Spleen (tissue), 7 donors: ENCODE measurements at regions not wholly inside any gene's neighbourhood (a gene's known extent, or its start where the extent isn't known, plus 50 kb on each side); places are given as distances from the start of the nearest gene placed in this dataset.
"Not testable (repeated sequence)": the region's sequence is repeated elsewhere in the genome, so short reads cannot be mapped to it uniquely, and the experiment has no call there.

Experiments used
- CTCF ChIP-seq, 11 experiments: fragments of 200-600 bp in 7 of 11; fragments of 450-650 bp in 4 of 11; sonication (generic) in 4 of 11; IDR thresholded peaks in 8 of 11; conservative IDR thresholded peaks in 3 of 11; 1 replicate in 7 of 11; 2 replicates in 4 of 11; pipeline versions ENCODE4 v1.4.0 to v1.8.0; 2016 to 2021; ENCODE audit warnings: antibody characterized with exemption in 11 of 11, inconsistent platforms in 4 of 11, mild to moderate bottlenecking in 1 of 11
- POLR2A ChIP-seq, 3 donors: fragments of 450-650 bp; IDR thresholded peaks; one replicate each; pipeline ENCODE4 v1.5.1; 2017; ENCODE audit warnings: antibody characterized with exemption in 3 of 3, mild to moderate bottlenecking in 1 of 3
- donor health status: DM: no; HTN: no; CAD: no; lungs with moderate emphysema.
- donor health status: DM: no; HTN: no; CAD: no.
- donor health status: DM: no; HTN: no; CAD: no.

- TF ChIP-seq CTCF (IDR thresholded peaks at IDR 0.05 in 8 of 11, conservative IDR thresholded peaks at IDR 0.05 in 3 of 11); POLR2A (IDR thresholded peaks at IDR 0.05): not testable (repeated sequence)
These were observed 86.6 kb upstream of the OSBPL11 start for GRCh38 chr3:125681906-125682305.
